ENCODE measurements at regions not wholly inside any gene's neighbourhood (a gene's known extent, or its start where the extent isn't known, plus 50 kb on each side); places are given as distances from the start of the nearest gene placed in this dataset.

DNA sequence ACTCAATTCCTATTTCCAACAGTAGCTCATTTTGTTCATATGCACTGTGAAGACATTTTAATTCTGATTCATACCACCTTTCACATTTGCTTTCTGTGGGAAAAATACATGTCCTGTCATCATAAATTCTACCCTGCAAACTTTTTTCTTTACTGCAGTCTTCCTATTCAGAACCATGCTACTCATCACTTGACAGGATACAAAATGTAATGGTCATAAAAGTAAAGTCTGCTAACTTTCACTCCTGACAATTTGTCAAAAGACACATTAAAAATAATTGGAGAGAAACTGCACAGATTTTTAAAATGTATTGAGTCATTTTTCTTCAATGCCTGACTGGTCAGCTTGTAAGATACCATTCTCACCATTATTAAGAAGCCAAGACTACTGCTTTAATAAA, 1817.1 kb downstream of the BRINP3 start:
- TF ChIP-seq, protein P1, sequence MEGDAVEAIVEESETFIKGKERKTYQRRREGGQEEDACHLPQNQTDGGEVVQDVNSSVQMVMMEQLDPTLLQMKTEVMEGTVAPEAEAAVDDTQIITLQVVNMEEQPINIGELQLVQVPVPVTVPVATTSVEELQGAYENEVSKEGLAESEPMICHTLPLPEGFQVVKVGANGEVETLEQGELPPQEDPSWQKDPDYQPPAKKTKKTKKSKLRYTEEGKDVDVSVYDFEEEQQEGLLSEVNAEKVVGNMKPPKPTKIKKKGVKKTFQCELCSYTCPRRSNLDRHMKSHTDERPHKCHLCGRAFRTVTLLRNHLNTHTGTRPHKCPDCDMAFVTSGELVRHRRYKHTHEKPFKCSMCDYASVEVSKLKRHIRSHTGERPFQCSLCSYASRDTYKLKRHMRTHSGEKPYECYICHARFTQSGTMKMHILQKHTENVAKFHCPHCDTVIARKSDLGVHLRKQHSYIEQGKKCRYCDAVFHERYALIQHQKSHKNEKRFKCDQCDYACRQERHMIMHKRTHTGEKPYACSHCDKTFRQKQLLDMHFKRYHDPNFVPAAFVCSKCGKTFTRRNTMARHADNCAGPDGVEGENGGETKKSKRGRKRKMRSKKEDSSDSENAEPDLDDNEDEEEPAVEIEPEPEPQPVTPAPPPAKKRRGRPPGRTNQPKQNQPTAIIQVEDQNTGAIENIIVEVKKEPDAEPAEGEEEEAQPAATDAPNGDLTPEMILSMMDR (IDR thresholded peaks at IDR 0.05): no peak
- no peak for TF ChIP-seq POLR2A (IDR thresholded peaks at IDR 0.05)

Measured in esophagus squamous epithelium (tissue), 4 donors.